GM12864 (cell line): ENCODE measurements at regions not wholly inside any gene's neighbourhood (a gene's known extent, or its start where the extent isn't known, plus 50 kb on each side); places are given as distances from the start of the nearest gene placed in this dataset.

Source experiments
- DNase-seq: peaks from one replicate; pipeline ENCODE4 v3.0.0-alpha.2; 2011; ENCODE audit warnings: low read depth
- H3K4me3 ChIP-seq: 2 replicates; pipeline ENCODE4 v1.5.1; 2011; ENCODE audit warnings: mild to moderate bottlenecking, low read depth, low read length, control low read depth
- CTCF ChIP-seq: IDR thresholded peaks from 2 replicates; pipeline ENCODE4 v1.5.1; 2011; ENCODE audit warnings: low read depth, mild to moderate bottlenecking, moderate library complexity, low read length, control low read depth, inconsistent platforms; ENCODE audit errors: missing control alignments

GRCh38 chr17:77693301-77693700, 265.2 kb upstream of the TNRC6C start:
- TF ChIP-seq CTCF, result no peak
- no peak overlapping the region for H3K4me3 ChIP-seq
- DNase-seq, result no peak

GRCh38 chr17:77693776-77694175, 264.7 kb upstream of the TNRC6C start:
- no peak for DNase-seq
- TF ChIP-seq CTCF, result no peak
- no peak overlapping the region for H3K4me3 ChIP-seq

GRCh38 chr17:77694391-77695363, 263.8 kb upstream of the TNRC6C start:
- no peak for TF ChIP-seq CTCF
- H3K4me3 ChIP-seq, result no peak overlapping the region
- DNase-seq, result no peak

- no peak overlapping the region for H3K4me3 ChIP-seq
- TF ChIP-seq CTCF, result no peak
- no peak for DNase-seq
These were observed 263.1 kb upstream of the TNRC6C start for GRCh38 chr17:77695386-77695785.

- H3K4me3 ChIP-seq, result no peak overlapping the region
- TF ChIP-seq CTCF, result no peak
- DNase-seq, result no peak
These were observed 262.3 kb upstream of the TNRC6C start for GRCh38 chr17:77696151-77696720.

GRCh38 chr17:77696721-77697460, 261.6 kb upstream of the TNRC6C start:
- TF ChIP-seq CTCF, result no peak
- no peak overlapping the region for H3K4me3 ChIP-seq
- no peak for DNase-seq
